CD14-positive monocyte (primary cell): ENCODE measurements at regions not wholly inside any gene's neighbourhood (a gene's known extent, or its start where the extent isn't known, plus 50 kb on each side); places are given as distances from the start of the nearest gene placed in this dataset.

Source experiments
- DNase-seq, 3 donors: peaks; one replicate each; pipeline ENCODE4 v3.0.0-alpha.2; 2011 to 2022
- H2AFZ ChIP-seq: 2 replicates; pipeline ENCODE4 v1.6.0; 2012; ENCODE audit warnings: mild to moderate bottlenecking, low read depth, low read length, inconsistent platforms; ENCODE audit not compliant: insufficient read depth, poor library complexity, severe bottlenecking
- H3K27ac ChIP-seq, 2 donors: 1 replicate in 1 of 2; 2 replicates in 1 of 2; pipeline ENCODE4 v1.5.1; 2012 to 2013; ENCODE audit warnings: low read length in 2 of 2, control low read depth in 1 of 2, inconsistent platforms in 1 of 2, low read depth in 1 of 2, mild to moderate bottlenecking in 1 of 2
- H3K27me3 ChIP-seq, 2 donors: one replicate each; pipeline versions ENCODE4 v1.6.0 to v1.6.1; 2011 to 2013; ENCODE audit warnings: low read length in 2 of 2; ENCODE audit not compliant: control insufficient read depth in 2 of 2, insufficient read depth in 2 of 2
- H3K36me3 ChIP-seq, 2 donors: replicated peaks in 1 of 2; 1 replicate in 1 of 2; 2 replicates in 1 of 2; pipeline versions ENCODE4 v1.5.1 to v1.6.1; 2012 to 2013; ENCODE audit warnings: low read length in 2 of 2, control low read depth in 1 of 2, inconsistent platforms in 1 of 2, mild to moderate bottlenecking in 1 of 2; ENCODE audit not compliant: insufficient read depth in 2 of 2, control insufficient read depth in 1 of 2
- H3K4me1 ChIP-seq, 2 donors: 1 replicate in 1 of 2; 2 replicates in 1 of 2; pipeline versions ENCODE4 v1.5.1 to v1.6.1; 2012 to 2013; ENCODE audit warnings: low read length in 2 of 2, control low read depth in 1 of 2, inconsistent platforms in 1 of 2, mild to moderate bottlenecking in 1 of 2, moderate library complexity in 1 of 2; ENCODE audit not compliant: insufficient read depth in 2 of 2, control insufficient read depth in 1 of 2
- H3K4me2 ChIP-seq: replicated peaks from 2 replicates; pipeline ENCODE3; 2012; ENCODE audit warnings: low read length, moderate library complexity, mild to moderate bottlenecking; ENCODE audit not compliant: poor library complexity, severe bottlenecking; ENCODE audit errors: extremely low read depth
- H3K4me3 ChIP-seq, 3 experiments: fragments of 200-600 bp in 1 of 3; sonication (generic) in 1 of 3; replicated peaks in 1 of 3; 1 replicate in 2 of 3; 2 replicates in 1 of 3; pipeline ENCODE4 v1.5.1; 2011 to 2013; ENCODE audit warnings: low read length in 3 of 3, mild to moderate bottlenecking in 3 of 3, control low read depth in 2 of 3, low read depth in 2 of 3, inconsistent platforms in 1 of 3, moderate library complexity in 1 of 3
- H3K79me2 ChIP-seq: 2 replicates; pipeline ENCODE4 v1.6.0; 2012; ENCODE audit warnings: mild to moderate bottlenecking, control low read depth, inconsistent platforms, low read length, moderate library complexity; ENCODE audit not compliant: insufficient read depth
- H3K9ac ChIP-seq: 2 replicates; pipeline ENCODE4 v1.6.0; 2017; ENCODE audit warnings: low read length, mild to moderate bottlenecking; ENCODE audit not compliant: insufficient read depth, poor library complexity, severe bottlenecking
- H3K9me3 ChIP-seq, 2 donors: replicated peaks in 1 of 2; 1 replicate in 1 of 2; 2 replicates in 1 of 2; pipeline versions ENCODE4 v1.5.1 to v1.6.1; 2012 to 2013; ENCODE audit warnings: low read length in 2 of 2, control low read depth in 1 of 2; ENCODE audit not compliant: control insufficient read depth in 1 of 2, insufficient read depth in 1 of 2
- H4K20me1 ChIP-seq: 2 replicates; pipeline ENCODE4 v1.6.0; 2012; ENCODE audit warnings: mild to moderate bottlenecking, low read length, control low read depth, moderate library complexity; ENCODE audit not compliant: insufficient read depth
- H3K27ac Mint-ChIP-seq, 7 donors: one replicate each; pipeline ENCODE4 v1.8.0; 2020; ENCODE audit warnings: mild to moderate bottlenecking in 7 of 7, mixed read lengths in 7 of 7, moderate library complexity in 6 of 7, inconsistent platforms in 2 of 7
- H3K27me3 Mint-ChIP-seq, 3 donors: one replicate each; pipeline ENCODE4 v1.8.0; 2021 to 2022; ENCODE audit warnings: low read depth in 3 of 3, mild to moderate bottlenecking in 3 of 3, mixed read lengths in 3 of 3, moderate library complexity in 3 of 3, inconsistent platforms in 1 of 3
- H3K36me3 Mint-ChIP-seq, 2 donors: one replicate each; pipeline ENCODE4 v1.8.0; 2020; ENCODE audit warnings: mixed read lengths in 2 of 2, inconsistent platforms in 1 of 2, mild to moderate bottlenecking in 1 of 2
- H3K4me1 Mint-ChIP-seq: one replicate; pipeline ENCODE4 v1.8.0; 2020; ENCODE audit warnings: mild to moderate bottlenecking, mixed read lengths
- H3K4me3 Mint-ChIP-seq, 2 donors: one replicate each; pipeline ENCODE4 v1.8.0; 2020; ENCODE audit warnings: mild to moderate bottlenecking in 2 of 2, mixed read lengths in 2 of 2, moderate library complexity in 1 of 2
- H3K9me3 Mint-ChIP-seq, 7 donors: one replicate each; pipeline ENCODE4 v1.8.0; 2020 to 2022; ENCODE audit warnings: mixed read lengths in 7 of 7, mild to moderate bottlenecking in 6 of 7, moderate library complexity in 6 of 7, inconsistent platforms in 2 of 7
- CTCF ChIP-seq: fragments of 200-600 bp; IDR thresholded peaks from one replicate; pipeline ENCODE4 v1.8.0; 2022; ENCODE audit warnings: antibody characterized with exemption, mild to moderate bottlenecking
- WGBS: methylation state at CpG from one replicate; pipeline ENCODE4 v1.1.5; 2013; ENCODE audit warnings: missing lambda C conversion rate; ENCODE audit not compliant: insufficient coverage; 5-methylcytosine and 5-hydroxymethylcytosine counted together
- intact Hi-C, 2 donors: fragments of 100-400 bp; cut with micrococcal nuclease; formaldehyde crosslinking; loops; one replicate each; pipeline versions ENCODE4 v1.15.0 to v1.15.1; 2023

- Mint-ChIP-seq H3K27ac (no peak overlapping the region), H3K27me3 (peaks cover 0 to 5% (median 4%) of the 10 kb centered on the region in 3 donors), H3K4me3 (no peak overlapping the region), H3K36me3 (no peaks in the 10 kb centered on the region), H3K9me3 (peaks cover 0 to 5% (median 0%) of the 10 kb centered on the region in 7 donors), H3K4me1 (peaks cover 35% of the 10 kb centered on the region)
- no peak for TF ChIP-seq CTCF
- Histone ChIP-seq H4K20me1 (no peaks in the 10 kb centered on the region), H3K4me2 (no peak overlapping the region), H3K27ac (no peak overlapping the region), H3K4me3 (no peak overlapping the region), H3K27me3 (no peaks in the 10 kb centered on the region), H3K4me1 (peaks cover 29 to 37% of the 10 kb centered on the region in 2 donors), H3K9ac (no peak overlapping the region), H3K36me3 (no peaks in the 10 kb centered on the region), H3K9me3 (no peaks in the 10 kb centered on the region), H3K79me2 (no peaks in the 10 kb centered on the region), H2AFZ (no peak overlapping the region)
- 93% methylated on average over 3 of the region's 4 CpGs for WGBS
- DNase-seq: no peak
- intact Hi-C loops: loop anchor here in 1 of 2 donors (5.0 kb wide), 1 partner anchor 96 kb away; no protein-coding TSS in a partner anchor
Observed at GRCh38 chr22:22158207-22158816, 86.3 kb upstream of the VPREB1 start.

DNA sequence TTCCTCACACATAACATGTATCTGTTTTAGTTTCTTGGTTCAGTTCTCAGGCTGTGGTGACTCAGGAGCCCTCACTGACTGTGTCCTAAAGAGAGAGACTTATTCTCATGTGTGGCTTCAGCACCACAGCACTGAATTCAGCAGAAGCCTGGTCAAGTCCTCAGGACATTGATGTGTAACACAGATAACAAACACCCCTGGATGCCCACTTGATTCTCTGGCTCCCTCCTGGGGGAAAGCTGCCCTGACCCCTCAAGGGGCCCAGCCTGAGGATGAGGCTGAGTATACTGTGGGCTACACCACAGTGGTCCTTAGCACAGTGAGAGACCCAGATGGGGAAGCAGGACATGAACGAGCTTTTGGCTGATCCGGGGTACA lies 87.2 kb upstream of the VPREB1 start:
- Histone ChIP-seq H3K9ac (no peak overlapping the region), H2AFZ (peak overlapping the region; percentile 95), H3K36me3 (no peaks in the 10 kb centered on the region), H3K4me2 (no peak overlapping the region), H3K27ac (peak overlapping the region in 1 of 2 donors; percentile 69), H4K20me1 (no peaks in the 10 kb centered on the region), H3K4me1 (peaks cover 35 to 46% of the 10 kb centered on the region in 2 donors), H3K9me3 (no peaks in the 10 kb centered on the region), H3K4me3 (no peak overlapping the region), H3K27me3 (no peaks in the 10 kb centered on the region), H3K79me2 (no peaks in the 10 kb centered on the region)
- intact Hi-C loops: loop anchor here in 1 of 2 donors (2.0 to 5.0 kb wide), 2 partner anchors 47 to 95 kb away; no protein-coding TSS in a partner anchor
- Mint-ChIP-seq H3K27ac (peak overlapping the region in 3 of 7 donors; percentile 48 to 72 (median 49)), H3K4me3 (no peak overlapping the region), H3K9me3 (peaks cover 0 to 4% (median 0%) of the 10 kb centered on the region in 7 donors), H3K36me3 (no peaks in the 10 kb centered on the region), H3K4me1 (peaks cover 43% of the 10 kb centered on the region), H3K27me3 (peaks cover 0 to 4% (median 4%) of the 10 kb centered on the region in 3 donors)
- TF ChIP-seq CTCF: no peak
- no peak for DNase-seq
- 100% methylated on average over 1 of the region's 2 CpGs for WGBS
